ENCODE measurements at regions not wholly inside any gene's neighbourhood (a gene's known extent, or its start where the extent isn't known, plus 50 kb on each side); places are given as distances from the start of the nearest gene placed in this dataset.

DNA sequence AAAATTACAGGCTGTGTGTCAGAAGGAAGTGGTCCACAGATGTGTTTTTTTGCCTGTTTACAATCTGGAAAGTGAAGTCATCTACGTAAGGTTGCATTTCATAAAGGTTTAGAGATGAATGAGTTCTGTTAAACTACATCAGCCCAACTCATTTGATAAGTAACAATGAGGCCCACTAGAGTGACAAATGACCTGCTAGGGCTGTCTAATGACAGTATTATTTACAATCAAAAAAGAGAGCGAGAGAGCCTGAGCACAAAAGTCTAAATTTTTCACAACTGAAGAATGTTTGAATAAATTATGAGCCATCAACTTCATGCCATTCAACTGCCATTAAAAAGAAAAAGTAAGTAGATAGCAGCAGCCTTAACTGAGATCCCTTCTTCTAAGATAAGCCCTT is 135.7 kb upstream of the TBL1XR1 start:
- TF ChIP-seq, protein P1, sequence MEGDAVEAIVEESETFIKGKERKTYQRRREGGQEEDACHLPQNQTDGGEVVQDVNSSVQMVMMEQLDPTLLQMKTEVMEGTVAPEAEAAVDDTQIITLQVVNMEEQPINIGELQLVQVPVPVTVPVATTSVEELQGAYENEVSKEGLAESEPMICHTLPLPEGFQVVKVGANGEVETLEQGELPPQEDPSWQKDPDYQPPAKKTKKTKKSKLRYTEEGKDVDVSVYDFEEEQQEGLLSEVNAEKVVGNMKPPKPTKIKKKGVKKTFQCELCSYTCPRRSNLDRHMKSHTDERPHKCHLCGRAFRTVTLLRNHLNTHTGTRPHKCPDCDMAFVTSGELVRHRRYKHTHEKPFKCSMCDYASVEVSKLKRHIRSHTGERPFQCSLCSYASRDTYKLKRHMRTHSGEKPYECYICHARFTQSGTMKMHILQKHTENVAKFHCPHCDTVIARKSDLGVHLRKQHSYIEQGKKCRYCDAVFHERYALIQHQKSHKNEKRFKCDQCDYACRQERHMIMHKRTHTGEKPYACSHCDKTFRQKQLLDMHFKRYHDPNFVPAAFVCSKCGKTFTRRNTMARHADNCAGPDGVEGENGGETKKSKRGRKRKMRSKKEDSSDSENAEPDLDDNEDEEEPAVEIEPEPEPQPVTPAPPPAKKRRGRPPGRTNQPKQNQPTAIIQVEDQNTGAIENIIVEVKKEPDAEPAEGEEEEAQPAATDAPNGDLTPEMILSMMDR (IDR thresholded peaks at IDR 0.05), result no peak
- TF ChIP-seq POLR2A (IDR thresholded peaks at IDR 0.05), result no peak

Measured in adrenal gland (tissue), 5 donors.